Liver (tissue), 3 donors: ENCODE measurements at regions not wholly inside any gene's neighbourhood (a gene's known extent, or its start where the extent isn't known, plus 50 kb on each side); places are given as distances from the start of the nearest gene placed in this dataset.

ENCODE experiments used
- CTCF ChIP-seq: fragments of 150-350 bp; IDR thresholded peaks from 2 replicates; pipeline ENCODE4 v1.5.1; 2017; ENCODE audit warnings: improper control_type of control experiment, low read depth, low read length; ENCODE audit not compliant: missing input control
- EGR1 ChIP-seq, 2 donors: IDR thresholded peaks; 2 replicates each; pipeline ENCODE4 v1.6.1; 2016 to 2018; ENCODE audit warnings: antibody characterized with exemption in 2 of 2, low read depth in 2 of 2
- FOXA1 ChIP-seq: IDR thresholded peaks from 2 replicates; pipeline ENCODE4 v1.6.1; 2016; ENCODE audit warnings: antibody characterized with exemption
- GABPA ChIP-seq, 2 donors: IDR thresholded peaks in 1 of 2; conservative IDR thresholded peaks in 1 of 2; 2 replicates each; pipeline ENCODE4 v1.6.1; 2016; ENCODE audit warnings: antibody characterized with exemption in 2 of 2, mild to moderate bottlenecking in 1 of 2, moderate library complexity in 1 of 2
- TAF1 ChIP-seq: conservative IDR thresholded peaks from 2 replicates; pipeline ENCODE4 v1.6.1; 2016; ENCODE audit warnings: antibody characterized with exemption, mild to moderate bottlenecking
- YY1 ChIP-seq: IDR thresholded peaks from 2 replicates; pipeline ENCODE4 v1.6.1; 2016; ENCODE audit warnings: antibody characterized with exemption, mild to moderate bottlenecking
- TF ChIP-seq, protein P1 (sequence below): IDR thresholded peaks from 2 replicates; pipeline ENCODE4 v1.6.1; 2016; ENCODE audit warnings: antibody characterized with exemption, mild to moderate bottlenecking
- donor health status: healthy.
- donor health status: healthy.

- TF ChIP-seq CTCF (no peak), GABPA (IDR thresholded peaks at IDR 0.05 in 1 of 2, conservative IDR thresholded peaks at IDR 0.05 in 1 of 2) (no peak), YY1 (no peak), EGR1 (IDR thresholded peaks at IDR 0.05; ENCODE audit: low read depth in 2 of 2) (no peak), TAF1 (no peak), FOXA1 (no peak)
- TF ChIP-seq, protein P1, sequence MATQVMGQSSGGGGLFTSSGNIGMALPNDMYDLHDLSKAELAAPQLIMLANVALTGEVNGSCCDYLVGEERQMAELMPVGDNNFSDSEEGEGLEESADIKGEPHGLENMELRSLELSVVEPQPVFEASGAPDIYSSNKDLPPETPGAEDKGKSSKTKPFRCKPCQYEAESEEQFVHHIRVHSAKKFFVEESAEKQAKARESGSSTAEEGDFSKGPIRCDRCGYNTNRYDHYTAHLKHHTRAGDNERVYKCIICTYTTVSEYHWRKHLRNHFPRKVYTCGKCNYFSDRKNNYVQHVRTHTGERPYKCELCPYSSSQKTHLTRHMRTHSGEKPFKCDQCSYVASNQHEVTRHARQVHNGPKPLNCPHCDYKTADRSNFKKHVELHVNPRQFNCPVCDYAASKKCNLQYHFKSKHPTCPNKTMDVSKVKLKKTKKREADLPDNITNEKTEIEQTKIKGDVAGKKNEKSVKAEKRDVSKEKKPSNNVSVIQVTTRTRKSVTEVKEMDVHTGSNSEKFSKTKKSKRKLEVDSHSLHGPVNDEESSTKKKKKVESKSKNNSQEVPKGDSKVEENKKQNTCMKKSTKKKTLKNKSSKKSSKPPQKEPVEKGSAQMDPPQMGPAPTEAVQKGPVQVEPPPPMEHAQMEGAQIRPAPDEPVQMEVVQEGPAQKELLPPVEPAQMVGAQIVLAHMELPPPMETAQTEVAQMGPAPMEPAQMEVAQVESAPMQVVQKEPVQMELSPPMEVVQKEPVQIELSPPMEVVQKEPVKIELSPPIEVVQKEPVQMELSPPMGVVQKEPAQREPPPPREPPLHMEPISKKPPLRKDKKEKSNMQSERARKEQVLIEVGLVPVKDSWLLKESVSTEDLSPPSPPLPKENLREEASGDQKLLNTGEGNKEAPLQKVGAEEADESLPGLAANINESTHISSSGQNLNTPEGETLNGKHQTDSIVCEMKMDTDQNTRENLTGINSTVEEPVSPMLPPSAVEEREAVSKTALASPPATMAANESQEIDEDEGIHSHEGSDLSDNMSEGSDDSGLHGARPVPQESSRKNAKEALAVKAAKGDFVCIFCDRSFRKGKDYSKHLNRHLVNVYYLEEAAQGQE: no peak
Measured at GRCh38 chrX:1093586-1094421, 118.6 kb downstream of the CRLF2 start.
